ENCODE measurements at regions not wholly inside any gene's neighbourhood (a gene's known extent, or its start where the extent isn't known, plus 50 kb on each side); places are given as distances from the start of the nearest gene placed in this dataset.

DNA sequence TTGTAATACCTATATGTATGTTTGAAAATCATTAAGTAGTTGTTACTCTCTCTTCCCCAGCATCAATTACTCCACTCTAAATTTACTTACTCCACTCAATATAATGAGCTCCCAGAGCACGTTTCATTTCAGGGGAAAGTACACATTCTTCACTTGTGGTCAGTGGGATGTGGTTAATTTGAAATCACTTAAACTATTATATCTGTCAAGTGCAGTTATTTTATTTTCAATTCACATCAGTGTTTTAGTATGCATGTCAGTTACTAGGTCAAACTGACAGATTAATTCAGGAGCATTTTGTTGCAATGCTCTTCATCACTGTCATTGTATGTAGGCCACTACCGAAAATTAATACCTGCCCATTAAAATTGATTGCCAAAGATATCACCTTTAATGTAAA lies 376.1 kb downstream of the ZIC4 start:
- no peak for DNase-seq (ENCODE audit: low read depth)
- no peak overlapping the region for H3K4me3 ChIP-seq (ENCODE audit: low read depth, low read length)
- TF ChIP-seq, protein P1, sequence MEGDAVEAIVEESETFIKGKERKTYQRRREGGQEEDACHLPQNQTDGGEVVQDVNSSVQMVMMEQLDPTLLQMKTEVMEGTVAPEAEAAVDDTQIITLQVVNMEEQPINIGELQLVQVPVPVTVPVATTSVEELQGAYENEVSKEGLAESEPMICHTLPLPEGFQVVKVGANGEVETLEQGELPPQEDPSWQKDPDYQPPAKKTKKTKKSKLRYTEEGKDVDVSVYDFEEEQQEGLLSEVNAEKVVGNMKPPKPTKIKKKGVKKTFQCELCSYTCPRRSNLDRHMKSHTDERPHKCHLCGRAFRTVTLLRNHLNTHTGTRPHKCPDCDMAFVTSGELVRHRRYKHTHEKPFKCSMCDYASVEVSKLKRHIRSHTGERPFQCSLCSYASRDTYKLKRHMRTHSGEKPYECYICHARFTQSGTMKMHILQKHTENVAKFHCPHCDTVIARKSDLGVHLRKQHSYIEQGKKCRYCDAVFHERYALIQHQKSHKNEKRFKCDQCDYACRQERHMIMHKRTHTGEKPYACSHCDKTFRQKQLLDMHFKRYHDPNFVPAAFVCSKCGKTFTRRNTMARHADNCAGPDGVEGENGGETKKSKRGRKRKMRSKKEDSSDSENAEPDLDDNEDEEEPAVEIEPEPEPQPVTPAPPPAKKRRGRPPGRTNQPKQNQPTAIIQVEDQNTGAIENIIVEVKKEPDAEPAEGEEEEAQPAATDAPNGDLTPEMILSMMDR (IDR thresholded peaks at IDR 0.05; ENCODE audit: insufficient read depth, low read depth, low read length, missing control alignments): no peak

DNA sequence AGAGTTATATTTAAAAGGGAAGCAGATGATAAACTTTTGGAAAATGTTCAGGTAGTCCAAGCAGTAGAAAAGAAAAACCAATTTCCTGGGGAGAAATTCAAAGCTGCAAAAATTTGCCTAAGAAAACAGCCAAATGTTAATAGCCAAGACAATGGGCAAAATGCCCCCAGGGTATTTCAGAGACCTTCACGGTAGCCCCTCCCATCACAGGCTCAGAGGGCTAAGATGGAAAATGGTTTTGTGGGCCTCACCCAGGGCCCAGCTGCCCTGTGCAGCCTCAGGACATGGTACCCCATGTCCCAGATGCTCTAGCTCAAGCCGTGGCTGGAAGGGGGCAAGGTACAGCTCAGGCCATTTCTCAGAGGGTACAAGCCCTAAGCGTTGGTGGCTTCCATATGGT lies 391.0 kb downstream of the ZIC4 start:
- TF ChIP-seq, protein P1 (IDR thresholded peaks at IDR 0.05; ENCODE audit: insufficient read depth, low read depth, low read length, missing control alignments): no peak
- DNase-seq (ENCODE audit: low read depth): no peak
- no peak overlapping the region for H3K4me3 ChIP-seq (ENCODE audit: low read depth, low read length)

DNA sequence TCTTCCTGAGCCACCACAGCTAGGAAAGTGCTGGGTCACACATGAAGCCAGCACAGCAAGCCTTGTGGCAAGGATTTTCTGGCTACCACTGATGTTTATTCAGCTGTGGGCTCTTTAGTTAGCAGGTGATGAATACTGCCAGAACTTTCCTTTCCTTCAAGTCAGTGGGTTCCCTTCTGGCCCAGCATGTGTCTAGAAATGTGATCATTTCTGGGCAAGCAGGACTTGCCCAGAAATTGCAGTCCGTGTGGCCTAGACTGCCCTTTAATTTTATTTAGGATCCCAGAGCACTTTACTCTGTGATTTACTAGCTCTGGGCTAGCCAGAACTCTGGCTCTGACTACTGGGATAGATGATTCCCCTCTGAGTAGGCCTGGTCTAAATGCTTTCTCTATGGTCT lies 397.5 kb downstream of the ZIC4 start:
- TF ChIP-seq, protein P1 (IDR thresholded peaks at IDR 0.05; ENCODE audit: insufficient read depth, low read depth, low read length, missing control alignments): no peak
- DNase-seq (ENCODE audit: low read depth): no peak
- no peak overlapping the region for H3K4me3 ChIP-seq (ENCODE audit: low read depth, low read length)

DNA sequence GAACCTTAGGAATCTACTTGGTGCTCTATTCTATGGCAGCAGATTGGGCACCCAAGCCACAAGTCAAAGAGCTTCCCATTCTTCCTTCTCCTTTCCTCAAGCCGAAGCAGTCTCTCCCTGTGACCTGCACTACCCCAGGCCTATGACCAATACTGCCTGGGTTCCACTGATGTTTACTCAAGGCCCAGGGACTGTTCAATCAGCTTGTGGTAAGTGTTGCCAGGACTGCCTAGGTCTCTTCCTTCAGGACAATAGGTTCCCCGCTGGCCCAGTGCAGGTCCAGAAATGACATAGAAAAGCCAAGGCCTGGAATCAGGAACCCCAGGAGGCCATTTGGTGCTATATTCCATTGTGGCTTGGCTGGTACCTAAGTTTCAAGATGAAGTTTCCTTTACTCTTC lies 397.9 kb downstream of the ZIC4 start:
- H3K4me3 ChIP-seq (ENCODE audit: low read depth, low read length): no peak overlapping the region
- no peak for DNase-seq (ENCODE audit: low read depth)
- TF ChIP-seq, protein P1 (IDR thresholded peaks at IDR 0.05; ENCODE audit: insufficient read depth, low read depth, low read length, missing control alignments): no peak

DNA sequence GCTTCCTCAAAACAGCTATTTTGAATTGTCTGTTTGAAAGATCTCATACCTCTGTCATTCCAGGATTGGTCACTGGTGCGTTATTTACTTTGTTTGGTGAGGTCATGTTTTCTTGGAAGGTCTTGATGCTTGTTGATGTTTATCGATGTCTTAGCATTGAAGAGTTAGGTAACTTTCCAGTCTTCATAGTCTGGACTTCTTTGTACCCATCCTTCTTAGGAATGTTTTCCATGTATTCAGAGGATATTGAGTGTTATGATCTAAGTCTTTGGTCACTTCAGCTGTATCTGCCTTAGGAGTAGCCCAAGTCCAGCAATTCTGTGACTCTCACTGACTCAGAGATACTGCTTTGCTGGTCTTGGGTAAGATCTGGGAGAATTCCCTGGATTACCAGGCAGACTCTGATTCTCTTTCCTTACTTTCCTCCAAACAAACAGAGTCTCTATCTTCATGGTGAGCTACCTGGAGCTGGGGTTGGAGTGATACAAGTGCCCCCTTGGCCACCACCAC lies 398.6 kb downstream of the ZIC4 start:
- TF ChIP-seq, protein P1 (IDR thresholded peaks at IDR 0.05; ENCODE audit: insufficient read depth, low read depth, low read length, missing control alignments): no peak
- no peak for DNase-seq (ENCODE audit: low read depth)
- no peak overlapping the region for H3K4me3 ChIP-seq (ENCODE audit: low read depth, low read length)

DNA sequence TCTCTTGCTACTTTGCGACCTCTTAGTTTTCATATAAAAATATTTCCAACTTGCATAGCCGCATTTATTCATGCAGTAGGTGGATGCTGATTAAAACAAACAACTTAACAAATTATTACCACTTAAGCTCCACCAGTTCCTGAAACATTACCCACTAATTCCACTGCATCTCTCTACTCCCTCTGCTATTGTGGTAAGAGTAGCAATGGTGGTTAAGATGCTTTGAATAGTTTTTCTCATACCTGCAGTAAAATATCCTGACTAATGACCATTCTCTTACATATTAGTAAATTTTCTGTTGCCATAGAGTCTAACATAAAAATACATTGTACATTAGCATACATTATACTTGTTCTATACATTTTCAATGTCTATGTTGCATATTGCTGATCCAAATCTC lies 397.6 kb upstream of the PLSCR5 start:
- TF ChIP-seq, protein P1 (IDR thresholded peaks at IDR 0.05; ENCODE audit: insufficient read depth, low read depth, low read length, missing control alignments): no peak
- no peak for DNase-seq (ENCODE audit: low read depth)

DNA sequence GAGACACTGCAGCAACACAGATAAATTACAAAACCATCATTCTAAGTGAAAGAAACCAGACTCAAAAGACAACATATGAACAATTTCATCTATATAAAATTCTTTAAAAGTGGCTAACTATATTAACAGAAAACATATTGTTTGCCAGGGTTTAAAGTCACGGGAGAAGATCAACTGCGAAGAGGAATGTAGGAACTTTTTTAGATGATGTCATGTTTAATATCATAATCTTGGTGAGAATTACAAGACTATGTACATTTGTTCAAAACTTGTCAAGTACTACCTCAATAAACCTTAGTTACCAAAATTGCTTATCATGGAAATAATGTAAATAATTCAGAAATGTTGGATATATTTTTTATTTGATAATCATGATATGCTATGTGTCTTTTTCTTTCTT lies 395.1 kb upstream of the PLSCR5 start:
- DNase-seq (ENCODE audit: low read depth): no peak
- no peak overlapping the region for H3K4me3 ChIP-seq (ENCODE audit: low read depth, low read length)
- TF ChIP-seq, protein P1 (IDR thresholded peaks at IDR 0.05; ENCODE audit: insufficient read depth, low read depth, low read length, missing control alignments): no peak

More for the DNA sequence above, 397.6 kb upstream of the PLSCR5 start:
- H3K4me3 ChIP-seq (ENCODE audit: low read depth, low read length): no peak overlapping the region

All from GM12865 (cell line).